CD4-positive, alpha-beta T cell treated with Interferon gamma for 1 hour (primary cell): ENCODE measurements at regions not wholly inside any gene's neighbourhood (a gene's known extent, or its start where the extent isn't known, plus 50 kb on each side); places are given as distances from the start of the nearest gene placed in this dataset.
"Not testable (repeated sequence)": the region's sequence is repeated elsewhere in the genome, so short reads cannot be mapped to it uniquely, and the experiment has no call there.

Experiments used
- DNase-seq: peaks from one replicate; pipeline ENCODE4 v3.0.0-alpha.2; 2020

GRCh38 chr1:45258059-45258650, 51.8 kb upstream of the ZSWIM5 start:
- no peak for DNase-seq

- DNase-seq: no peak
These were observed 52.6 kb upstream of the ZSWIM5 start for GRCh38 chr1:45259053-45259452.

GRCh38 chr1:45260244-45260643, 53.8 kb upstream of the ZSWIM5 start:
- no peak for DNase-seq

- DNase-seq: no peak
These were observed 56.7 kb upstream of the ZSWIM5 start for GRCh38 chr1:45263132-45263531.

- DNase-seq: no peak
These were observed 58.8 kb upstream of the ZSWIM5 start for GRCh38 chr1:45265244-45265643.

GRCh38 chr1:45266151-45266801, 59.9 kb upstream of the ZSWIM5 start:
- DNase-seq: no peak

- not testable (repeated sequence) for DNase-seq
These were observed 58.4 kb upstream of the HPDL start for GRCh38 chr1:45268310-45268709.

- DNase-seq: not testable (repeated sequence)
These were observed 54.4 kb upstream of the HPDL start for GRCh38 chr1:45272267-45272666.

- DNase-seq: peak; percentile 30
These were observed 53.8 kb upstream of the HPDL start for GRCh38 chr1:45272913-45273371.

- no peak for DNase-seq
These were observed 51.6 kb upstream of the HPDL start for GRCh38 chr1:45275054-45275453.
